OCI-LY3 (cell line): ENCODE measurements at regions not wholly inside any gene's neighbourhood (a gene's known extent, or its start where the extent isn't known, plus 50 kb on each side); places are given as distances from the start of the nearest gene placed in this dataset.

Source experiments
- CTCF ChIP-seq: fragments of 200-600, 300-600 bp; sonication (generic); IDR thresholded peaks from 2 replicates; pipeline ENCODE4 v1.5.1; 2014; ENCODE audit warnings: antibody characterized with exemption, low read length, low read depth
- EZH2phosphoT487 ChIP-seq: fragments of 200-600 bp; shearing (Covaris generic); IDR thresholded peaks from 2 replicates; pipeline ENCODE4 v1.6.1; 2018; ENCODE audit warnings: antibody characterized with exemption, mixed run types, low read depth

DNA sequence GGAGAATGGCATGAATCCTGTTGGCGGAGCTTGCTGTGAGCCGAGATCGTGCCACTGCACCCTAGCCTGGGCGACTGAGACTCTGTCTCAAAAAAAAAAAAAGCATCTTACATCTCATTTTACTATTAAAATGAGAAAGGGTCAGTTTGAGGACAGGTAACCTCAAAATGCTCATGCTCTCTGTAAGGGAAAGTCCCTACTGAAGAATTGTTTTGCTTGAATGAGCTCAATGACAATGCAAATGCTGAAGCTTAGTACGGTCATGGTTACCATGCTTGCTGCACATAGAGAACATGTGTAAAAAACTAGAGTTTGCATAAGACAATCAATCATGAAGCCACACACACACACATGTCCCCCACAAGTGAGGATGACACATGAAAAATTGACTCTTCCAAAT is 541.8 kb upstream of the AMELY start:
- no peak for TF ChIP-seq CTCF
- no peak for TF ChIP-seq EZH2phosphoT487
